Stimulated activated CD8-positive, alpha-beta memory T cell treated with anti-CD3 and anti-CD28 coated beads, Interleukin-4, amount 100 ng/mL, for 48 hours (primary cell): ENCODE measurements at regions not wholly inside any gene's neighbourhood (a gene's known extent, or its start where the extent isn't known, plus 50 kb on each side); places are given as distances from the start of the nearest gene placed in this dataset.

ENCODE experiments used
- DNase-seq: peaks from one replicate; pipeline ENCODE4 v3.0.0-alpha.2; 2020

- DNase-seq: no peak
Measured at GRCh38 chr2:217717646-217718045, 285.1 kb downstream of the TNS1 start.

GRCh38 chr2:217715484-217715883, 287.3 kb downstream of the TNS1 start:
- no peak for DNase-seq

GRCh38 chr2:217714287-217714751, 288.5 kb downstream of the TNS1 start:
- DNase-seq: no peak

GRCh38 chr2:217713395-217714286, 289.2 kb downstream of the TNS1 start:
- DNase-seq: peak; percentile 89

- DNase-seq: no peak
Measured at GRCh38 chr2:217712431-217712830, 290.4 kb downstream of the TNS1 start.

- DNase-seq: no peak
Measured at GRCh38 chr2:217711188-217711587, 291.6 kb downstream of the TNS1 start.

GRCh38 chr2:217710211-217710765, 292.5 kb downstream of the TNS1 start:
- no peak for DNase-seq

GRCh38 chr2:217709478-217710210, 293.2 kb downstream of the TNS1 start:
- no peak for DNase-seq

GRCh38 chr2:217707131-217707611, 295.6 kb downstream of the TNS1 start:
- no peak for DNase-seq

GRCh38 chr2:217706513-217706912, 296.3 kb downstream of the TNS1 start:
- DNase-seq: no peak

- DNase-seq: no peak
Measured at GRCh38 chr2:217706095-217706494, 296.7 kb downstream of the TNS1 start.

GRCh38 chr2:217705461-217705860, 297.3 kb downstream of the TNS1 start:
- no peak for DNase-seq

- no peak for DNase-seq
Measured at GRCh38 chr2:217703999-217704398, 298.8 kb downstream of the TNS1 start.

- DNase-seq: no peak
Measured at GRCh38 chr2:217703102-217703501, 299.7 kb downstream of the TNS1 start.

- DNase-seq: no peak
Measured at GRCh38 chr2:217701622-217702021, 301.2 kb downstream of the TNS1 start.

- DNase-seq: no peak
Measured at GRCh38 chr2:217698691-217699090, 304.1 kb downstream of the TNS1 start.

GRCh38 chr2:217695033-217695520, 307.7 kb downstream of the TNS1 start:
- DNase-seq: no peak

- DNase-seq: no peak
Measured at GRCh38 chr2:217694291-217694690, 308.5 kb downstream of the TNS1 start.

GRCh38 chr2:217693363-217693762, 309.4 kb downstream of the TNS1 start:
- DNase-seq: no peak

GRCh38 chr2:217691920-217692666, 310.7 kb downstream of the TNS1 start:
- DNase-seq: no peak

- DNase-seq: no peak
Measured at GRCh38 chr2:217691516-217691915, 311.3 kb downstream of the TNS1 start.

- DNase-seq: no peak
Measured at GRCh38 chr2:217689053-217689452, 313.7 kb downstream of the TNS1 start.

GRCh38 chr2:217688494-217688893, 314.3 kb downstream of the TNS1 start:
- DNase-seq: no peak
